ENCODE measurements at regions not wholly inside any gene's neighbourhood (a gene's known extent, or its start where the extent isn't known, plus 50 kb on each side); places are given as distances from the start of the nearest gene placed in this dataset.

DNA sequence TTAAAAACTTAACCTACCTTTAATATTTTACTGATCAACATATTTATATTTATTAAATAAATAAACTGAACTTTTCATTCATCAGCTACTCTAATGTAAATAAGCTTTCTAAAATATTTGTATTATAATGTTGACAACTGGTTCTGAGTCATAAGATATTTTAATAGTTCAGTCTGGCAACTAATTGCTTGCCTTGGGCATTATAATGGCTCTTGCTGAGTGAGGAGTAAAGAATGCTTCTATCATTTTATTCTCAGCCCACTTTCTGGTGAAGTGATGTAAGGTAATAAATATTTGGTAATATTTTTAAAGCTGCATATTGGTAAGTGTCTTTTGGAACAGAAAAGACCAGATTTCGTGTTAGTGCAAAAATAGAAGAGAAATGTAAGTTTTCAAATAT, 81.5 kb downstream of the DIPK2A start:
- no peaks in the 10 kb centered on the region for H3K9me3 Mint-ChIP-seq
- no peak overlapping the region for H3K4me3 Mint-ChIP-seq
- no peaks in the 10 kb centered on the region for H3K36me3 Mint-ChIP-seq (ENCODE audit: insufficient read depth)
- ATAC-seq (no peak), DNase-seq (no peak)
- no peaks in the 10 kb centered on the region for H3K27me3 Mint-ChIP-seq (ENCODE audit: low read depth)
- no peaks in the 10 kb centered on the region for H3K4me1 Mint-ChIP-seq (ENCODE audit: low read depth)

DNA sequence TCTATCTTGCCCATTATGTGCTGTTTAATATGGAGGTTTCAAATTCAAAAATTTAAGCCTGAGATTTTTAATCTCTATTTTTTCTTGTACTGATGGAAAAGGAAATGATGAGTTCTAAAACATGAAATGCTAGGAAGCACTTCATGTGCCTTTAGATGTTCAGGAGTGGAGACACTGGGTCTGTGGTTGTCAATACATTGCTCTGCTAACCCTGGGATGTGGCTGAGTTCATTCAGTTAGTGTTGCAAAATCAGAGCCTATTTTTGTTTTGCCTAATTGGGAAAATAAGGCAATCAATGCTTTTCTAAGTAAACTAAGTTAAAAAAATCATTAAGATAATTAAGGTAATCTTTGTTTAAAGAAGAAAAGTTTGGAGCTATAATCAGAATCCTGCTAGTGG, 83.1 kb downstream of the DIPK2A start:
- Mint-ChIP-seq H3K9me3 (no peaks in the 10 kb centered on the region), H3K4me3 (no peak overlapping the region), H3K27me3 (ENCODE audit: low read depth) (no peaks in the 10 kb centered on the region), H3K36me3 (ENCODE audit: insufficient read depth) (no peaks in the 10 kb centered on the region), H3K4me1 (ENCODE audit: low read depth) (no peaks in the 10 kb centered on the region)
- DNase-seq (no peak), ATAC-seq (no peak)

DNA sequence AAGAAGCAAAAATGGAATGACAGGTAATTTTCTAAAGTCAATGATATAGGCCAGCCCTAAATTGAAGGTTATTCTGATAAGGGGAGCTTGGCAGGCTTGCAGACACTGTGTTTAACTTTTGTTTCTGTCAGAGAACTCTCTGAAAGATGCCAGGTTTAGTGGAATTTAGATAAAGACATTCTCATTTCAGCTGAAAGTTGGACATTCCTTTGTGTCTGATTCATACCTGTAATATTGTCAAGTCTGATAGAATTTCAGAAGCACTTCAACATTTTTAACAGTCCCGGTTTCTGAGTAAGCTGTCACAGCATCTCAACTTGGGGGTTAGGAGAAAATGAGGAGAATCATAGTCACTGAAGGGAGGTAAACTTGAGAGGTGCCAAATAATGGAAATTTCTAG, 84.0 kb downstream of the DIPK2A start:
- no peak for ATAC-seq
- Mint-ChIP-seq H3K9me3 (no peaks in the 10 kb centered on the region), H3K4me3 (no peak overlapping the region), H3K4me1 (ENCODE audit: low read depth) (no peaks in the 10 kb centered on the region), H3K27me3 (ENCODE audit: low read depth) (no peaks in the 10 kb centered on the region), H3K36me3 (ENCODE audit: insufficient read depth) (no peaks in the 10 kb centered on the region)
- no peak for DNase-seq

DNA sequence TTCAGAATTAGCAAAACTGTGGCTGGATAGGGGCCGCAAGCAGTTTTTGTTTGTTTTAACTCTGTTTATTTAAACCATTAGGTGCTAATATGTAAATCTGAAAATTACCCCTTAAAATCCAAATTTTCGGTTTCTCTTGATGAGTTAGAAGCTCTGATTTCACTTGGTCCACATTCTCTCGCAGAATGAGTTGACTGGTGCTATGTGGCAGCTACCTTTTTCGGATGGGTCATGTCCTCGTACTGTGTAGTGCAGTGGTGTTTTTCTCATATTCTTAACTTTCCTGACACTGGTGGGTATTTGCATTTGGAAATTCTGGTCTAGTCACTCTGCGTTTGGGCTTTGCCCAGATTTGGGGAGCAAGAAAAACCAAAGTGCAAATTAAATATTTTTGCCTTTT, 87.1 kb downstream of the DIPK2A start:
- Mint-ChIP-seq H3K27me3 (ENCODE audit: low read depth) (no peaks in the 10 kb centered on the region), H3K4me3 (no peak overlapping the region), H3K4me1 (ENCODE audit: low read depth) (no peaks in the 10 kb centered on the region), H3K36me3 (ENCODE audit: insufficient read depth) (no peaks in the 10 kb centered on the region), H3K9me3 (no peaks in the 10 kb centered on the region)
- DNase-seq = no peak
- ATAC-seq = no peak

DNA sequence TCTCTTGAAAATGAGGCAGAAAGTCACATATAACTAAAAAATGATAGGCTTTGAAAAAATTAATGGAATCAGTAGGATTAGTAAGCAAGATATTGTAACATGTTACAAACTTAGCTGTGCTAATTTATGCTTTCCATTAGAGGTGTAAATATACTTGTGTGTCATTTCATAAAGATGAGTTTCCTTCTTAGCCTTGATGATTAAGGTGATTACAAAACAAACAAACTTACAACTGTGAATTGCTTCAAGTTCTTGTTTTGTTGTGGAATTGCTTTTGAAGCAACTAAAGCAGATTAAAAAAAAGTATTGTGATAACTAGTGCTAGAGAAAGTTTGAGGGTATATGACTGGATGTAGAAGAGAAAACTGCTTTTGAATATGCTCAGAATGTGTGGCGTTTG, 87.9 kb downstream of the DIPK2A start:
- H3K4me3 Mint-ChIP-seq = no peak overlapping the region
- H3K4me1 Mint-ChIP-seq (ENCODE audit: low read depth) = no peaks in the 10 kb centered on the region
- no peak for ATAC-seq
- DNase-seq = no peak
- no peaks in the 10 kb centered on the region for H3K27me3 Mint-ChIP-seq (ENCODE audit: low read depth)
- H3K9me3 Mint-ChIP-seq = no peaks in the 10 kb centered on the region
- no peaks in the 10 kb centered on the region for H3K36me3 Mint-ChIP-seq (ENCODE audit: insufficient read depth)

DNA sequence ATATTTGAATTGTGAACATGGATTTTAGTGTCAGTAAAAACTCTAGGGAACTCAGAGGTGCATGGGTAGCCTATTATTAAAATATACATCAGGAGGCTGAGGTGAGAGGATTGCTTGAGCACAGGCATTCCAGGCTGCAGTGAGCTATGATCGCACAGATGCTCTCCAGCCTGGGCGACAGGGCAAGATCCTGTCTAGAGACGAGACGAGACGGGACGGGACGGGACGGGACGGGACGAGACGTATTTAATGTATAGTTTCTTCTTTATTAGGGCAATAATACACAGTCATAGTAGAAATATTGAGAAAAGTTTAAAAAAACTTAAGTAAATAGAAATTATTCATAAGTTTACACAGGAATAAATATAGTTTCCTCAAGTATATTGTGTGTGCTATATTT, 89.3 kb downstream of the DIPK2A start:
- no peaks in the 10 kb centered on the region for H3K4me1 Mint-ChIP-seq (ENCODE audit: low read depth)
- no peaks in the 10 kb centered on the region for H3K27me3 Mint-ChIP-seq (ENCODE audit: low read depth)
- no peak overlapping the region for H3K4me3 Mint-ChIP-seq
- DNase-seq = no peak
- no peak for ATAC-seq
- no peaks in the 10 kb centered on the region for H3K9me3 Mint-ChIP-seq
- H3K36me3 Mint-ChIP-seq (ENCODE audit: insufficient read depth) = no peaks in the 10 kb centered on the region

DNA sequence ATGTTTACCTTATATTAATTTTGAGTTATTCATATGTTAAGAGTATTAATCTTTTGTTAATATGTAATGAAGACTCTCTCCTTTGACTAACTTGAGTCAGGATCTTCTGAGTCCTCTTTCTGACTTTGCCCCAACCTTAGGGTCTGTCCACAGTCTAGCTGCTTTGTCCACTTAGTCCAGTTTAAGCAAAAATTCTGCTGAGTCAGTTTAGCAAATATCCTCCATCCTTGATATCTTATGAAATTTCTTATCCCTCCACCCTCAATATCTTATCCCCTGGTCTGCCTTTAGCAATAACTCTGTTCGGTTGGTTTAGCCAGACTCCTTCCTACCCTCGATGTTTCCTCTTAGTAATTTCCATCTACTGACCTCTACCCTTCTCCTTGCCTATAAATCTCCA, 91.7 kb downstream of the DIPK2A start:
- DNase-seq (no peak), ATAC-seq (no peak)
- H3K27me3 Mint-ChIP-seq (ENCODE audit: low read depth) = no peaks in the 10 kb centered on the region
- H3K4me1 Mint-ChIP-seq (ENCODE audit: low read depth) = no peaks in the 10 kb centered on the region
- H3K36me3 Mint-ChIP-seq (ENCODE audit: insufficient read depth) = no peaks in the 10 kb centered on the region
- no peaks in the 10 kb centered on the region for H3K9me3 Mint-ChIP-seq
- no peak overlapping the region for H3K4me3 Mint-ChIP-seq

DNA sequence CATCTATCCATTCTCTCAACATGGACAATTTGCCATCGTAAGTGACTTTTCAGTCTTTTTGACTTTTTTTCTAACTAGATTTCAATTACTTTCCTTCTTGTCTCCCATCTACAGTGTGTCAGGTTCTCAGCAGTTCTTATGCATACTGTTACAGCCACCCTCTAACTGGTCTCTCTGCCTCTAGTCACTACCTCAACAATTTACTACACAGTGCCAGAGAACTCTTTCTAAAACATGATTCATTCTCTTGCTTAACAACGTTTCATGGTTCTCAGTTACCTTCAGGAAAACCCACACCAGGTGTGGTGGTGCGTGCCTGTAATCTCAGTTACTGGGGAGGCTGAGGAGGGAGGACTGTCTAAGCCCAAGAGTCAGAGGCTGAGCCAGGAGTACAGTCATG, 95.4 kb downstream of the DIPK2A start:
- H3K36me3 Mint-ChIP-seq (ENCODE audit: insufficient read depth) = peaks cover 1% of the 10 kb centered on the region
- no peaks in the 10 kb centered on the region for H3K4me1 Mint-ChIP-seq (ENCODE audit: low read depth)
- H3K4me3 Mint-ChIP-seq = no peak overlapping the region
- peaks cover 16% of the 10 kb centered on the region for H3K9me3 Mint-ChIP-seq
- ATAC-seq (no peak), DNase-seq (no peak)
- no peaks in the 10 kb centered on the region for H3K27me3 Mint-ChIP-seq (ENCODE audit: low read depth)

DNA sequence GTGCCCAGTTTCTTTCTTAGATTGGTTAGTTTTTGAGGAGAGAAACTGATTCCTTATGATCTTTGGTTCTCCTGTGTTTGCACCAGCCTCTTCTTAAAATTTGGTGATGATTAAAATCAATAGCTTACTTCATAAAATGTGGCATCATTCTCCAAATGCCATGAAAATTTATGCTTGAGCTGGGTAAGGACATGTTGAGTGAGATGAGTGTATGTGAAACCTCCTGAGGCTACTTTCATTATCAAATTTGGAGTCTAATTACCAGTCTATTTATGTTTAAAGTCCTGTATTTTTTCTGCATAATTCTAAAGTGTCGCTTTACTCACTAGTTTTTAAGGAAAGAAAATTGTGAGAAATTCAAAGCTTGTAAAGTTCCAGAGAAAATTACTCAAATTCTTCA, 102.1 kb downstream of the DIPK2A start:
- H3K27me3 Mint-ChIP-seq (ENCODE audit: low read depth) = peaks cover 2% of the 10 kb centered on the region
- DNase-seq (no peak), ATAC-seq (no peak)
- H3K4me3 Mint-ChIP-seq = no peak overlapping the region
- no peaks in the 10 kb centered on the region for H3K4me1 Mint-ChIP-seq (ENCODE audit: low read depth)
- H3K36me3 Mint-ChIP-seq (ENCODE audit: insufficient read depth) = peaks cover 1% of the 10 kb centered on the region
- peaks cover 28% of the 10 kb centered on the region for H3K9me3 Mint-ChIP-seq

DNA sequence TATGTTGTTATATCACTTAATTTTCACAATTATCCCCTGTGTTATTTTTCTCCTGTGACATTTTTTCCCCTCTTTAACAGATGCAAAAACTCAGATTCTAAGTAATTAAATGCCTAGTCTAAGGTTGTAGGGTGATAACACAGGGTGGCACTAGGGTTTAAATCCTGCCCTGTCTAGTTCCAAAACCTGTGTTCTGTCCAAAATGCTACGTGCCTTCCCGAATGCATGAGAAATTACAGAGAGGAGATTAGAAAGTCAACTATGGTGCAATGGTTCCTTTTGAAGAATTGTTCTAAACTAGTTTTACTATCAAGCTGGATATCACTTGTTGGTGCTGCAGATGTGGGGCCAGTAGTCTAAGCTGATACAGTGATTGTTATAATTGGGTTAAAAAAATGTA, 108.0 kb downstream of the DIPK2A start:
- DNase-seq (no peak), ATAC-seq (no peak)
- H3K36me3 Mint-ChIP-seq (ENCODE audit: insufficient read depth) = no peaks in the 10 kb centered on the region
- H3K4me3 Mint-ChIP-seq = no peak overlapping the region
- no peaks in the 10 kb centered on the region for H3K4me1 Mint-ChIP-seq (ENCODE audit: low read depth)
- peaks cover 2% of the 10 kb centered on the region for H3K27me3 Mint-ChIP-seq (ENCODE audit: low read depth)
- no peaks in the 10 kb centered on the region for H3K9me3 Mint-ChIP-seq

DNA sequence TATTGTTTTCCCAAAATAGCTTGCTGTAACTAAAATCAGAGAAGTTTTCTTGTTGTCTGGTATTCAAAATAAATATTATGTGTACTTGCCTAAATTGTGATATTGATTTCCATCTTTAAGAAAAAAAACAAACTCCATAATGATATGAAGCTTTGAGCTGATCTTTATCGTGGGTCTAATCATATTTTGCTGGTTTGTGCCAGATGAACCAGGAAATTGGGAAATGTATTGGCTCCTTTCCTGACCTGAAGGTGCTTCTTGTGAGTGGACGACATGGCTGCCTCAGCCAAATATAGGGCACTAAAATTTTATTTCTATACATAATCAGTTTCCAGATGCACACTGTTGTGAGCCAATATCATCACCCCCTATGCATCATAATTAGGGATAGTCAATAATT, 113.3 kb downstream of the DIPK2A start:
- DNase-seq = no peak
- Mint-ChIP-seq H3K27me3 (ENCODE audit: low read depth) (peaks cover 4% of the 10 kb centered on the region), H3K4me1 (ENCODE audit: low read depth) (no peaks in the 10 kb centered on the region), H3K36me3 (ENCODE audit: insufficient read depth) (no peaks in the 10 kb centered on the region), H3K9me3 (no peaks in the 10 kb centered on the region), H3K4me3 (no peak overlapping the region)
- ATAC-seq = no peak

DNA sequence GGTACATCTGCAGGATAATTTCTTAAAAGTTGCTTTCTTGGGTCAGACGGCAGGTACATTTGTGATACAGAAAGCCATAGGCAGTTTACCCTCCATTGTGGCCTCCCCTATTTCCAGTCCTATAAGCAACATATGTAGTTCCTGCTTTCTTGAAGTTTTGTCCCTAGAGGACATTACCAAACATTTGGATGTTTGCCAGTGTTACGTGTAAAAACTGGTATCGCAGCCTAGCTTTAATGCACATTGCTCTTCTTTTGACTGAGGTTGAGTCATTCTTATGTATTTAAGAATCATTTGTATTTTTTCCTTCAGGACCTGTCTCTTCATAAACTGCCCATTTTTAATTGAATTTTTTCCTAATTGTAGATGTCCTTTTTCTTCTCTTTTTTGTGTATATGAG, 114.3 kb downstream of the DIPK2A start:
- peaks cover 4% of the 10 kb centered on the region for H3K27me3 Mint-ChIP-seq (ENCODE audit: low read depth)
- H3K9me3 Mint-ChIP-seq = no peaks in the 10 kb centered on the region
- no peak for DNase-seq
- H3K36me3 Mint-ChIP-seq (ENCODE audit: insufficient read depth) = no peaks in the 10 kb centered on the region
- no peak for ATAC-seq
- no peaks in the 10 kb centered on the region for H3K4me1 Mint-ChIP-seq (ENCODE audit: low read depth)
- H3K4me3 Mint-ChIP-seq = no peak overlapping the region

DNA sequence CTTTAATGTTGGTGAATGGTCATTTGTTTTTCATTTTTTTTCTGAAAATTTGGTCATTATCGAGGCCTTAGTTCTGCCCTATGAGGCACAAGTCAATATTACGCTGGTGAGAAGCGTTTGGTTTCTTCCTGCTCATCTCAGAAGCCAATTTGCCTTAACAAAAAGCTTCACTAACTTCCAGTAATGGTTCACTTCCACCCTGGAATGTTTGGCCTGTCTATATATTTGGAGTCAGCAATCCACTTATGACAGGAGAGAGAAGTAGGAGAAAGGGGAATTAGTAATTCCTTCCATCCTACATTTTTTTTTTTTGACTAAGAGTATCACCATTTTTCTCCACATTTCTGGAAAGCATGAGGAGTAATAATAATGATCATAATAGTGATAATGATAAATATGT, 124.4 kb downstream of the DIPK2A start:
- ATAC-seq (no peak), DNase-seq (no peak)
- H3K4me1 Mint-ChIP-seq (ENCODE audit: low read depth) = no peaks in the 10 kb centered on the region
- H3K36me3 Mint-ChIP-seq (ENCODE audit: insufficient read depth) = no peaks in the 10 kb centered on the region
- H3K9me3 Mint-ChIP-seq = no peaks in the 10 kb centered on the region
- H3K27me3 Mint-ChIP-seq (ENCODE audit: low read depth) = no peaks in the 10 kb centered on the region
- no peak overlapping the region for H3K4me3 Mint-ChIP-seq

DNA sequence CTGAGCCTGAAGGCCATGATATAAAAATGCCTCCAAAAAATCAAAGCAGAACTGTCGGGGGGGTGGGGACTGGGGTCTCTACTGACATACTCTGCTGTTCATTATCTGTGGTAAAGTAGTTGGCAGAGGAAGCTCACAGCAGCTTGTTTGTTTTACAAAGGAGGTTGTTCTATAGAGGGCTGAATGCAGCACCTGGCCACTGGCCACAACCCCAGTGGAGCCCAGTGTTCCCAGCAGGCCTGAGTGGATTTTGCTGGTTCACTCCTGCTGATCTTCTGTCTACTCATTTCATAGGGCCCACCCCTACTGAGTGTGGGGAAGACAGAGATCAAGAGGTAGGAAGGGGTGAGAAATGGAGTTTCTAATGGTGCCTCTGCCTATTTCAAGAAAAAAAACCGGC, 125.5 kb downstream of the DIPK2A start:
- Mint-ChIP-seq H3K27me3 (ENCODE audit: low read depth) (no peaks in the 10 kb centered on the region), H3K36me3 (ENCODE audit: insufficient read depth) (no peaks in the 10 kb centered on the region), H3K4me1 (ENCODE audit: low read depth) (no peaks in the 10 kb centered on the region), H3K9me3 (no peaks in the 10 kb centered on the region), H3K4me3 (no peak overlapping the region)
- ATAC-seq (no peak), DNase-seq (no peak)

DNA sequence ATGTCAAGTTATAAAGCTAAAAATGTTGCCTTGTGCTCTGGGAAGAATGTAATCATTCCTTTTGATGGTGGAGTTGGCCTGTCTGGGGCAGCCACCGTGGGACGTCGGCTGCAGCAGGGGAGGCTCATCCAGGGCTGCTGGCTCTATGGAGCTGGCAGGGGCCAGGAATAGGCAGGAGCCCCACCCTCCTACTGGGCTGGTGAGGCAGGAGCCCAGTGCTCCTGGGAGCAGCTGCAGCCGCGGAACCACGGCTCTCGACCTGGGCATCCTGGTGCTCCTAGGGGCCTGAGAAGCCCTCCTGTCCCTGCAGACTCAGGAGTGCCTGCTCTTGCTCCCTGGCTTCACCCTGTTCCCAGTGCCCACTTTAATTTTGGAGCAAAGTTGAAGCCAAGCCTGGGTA, 127.1 kb downstream of the DIPK2A start:
- H3K27me3 Mint-ChIP-seq (ENCODE audit: low read depth) = no peaks in the 10 kb centered on the region
- ATAC-seq = no peak
- no peaks in the 10 kb centered on the region for H3K4me1 Mint-ChIP-seq (ENCODE audit: low read depth)
- no peak for DNase-seq
- H3K4me3 Mint-ChIP-seq = no peak overlapping the region
- H3K36me3 Mint-ChIP-seq (ENCODE audit: insufficient read depth) = no peaks in the 10 kb centered on the region
- H3K9me3 Mint-ChIP-seq = no peaks in the 10 kb centered on the region

DNA sequence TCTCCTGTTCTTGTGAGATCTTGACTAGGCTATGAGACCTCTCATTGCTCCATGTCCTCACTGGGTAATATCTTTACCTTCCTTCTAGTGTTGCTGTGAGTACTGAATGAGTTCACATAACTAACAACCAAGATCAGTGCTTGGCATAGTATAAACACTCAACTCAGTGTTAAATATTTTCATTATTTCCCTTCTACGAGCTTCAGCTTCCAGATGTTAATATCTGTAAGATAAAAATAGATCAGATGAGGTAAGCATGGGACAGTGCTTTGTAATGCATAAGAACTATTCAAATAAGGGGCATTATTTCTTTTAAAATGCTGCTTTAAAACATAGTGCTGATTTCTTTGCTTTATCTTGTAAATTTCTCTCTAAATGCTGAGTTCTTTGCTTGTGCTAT, 130.8 kb downstream of the DIPK2A start:
- Mint-ChIP-seq H3K27me3 (ENCODE audit: low read depth) (peaks cover 4% of the 10 kb centered on the region), H3K4me3 (no peak overlapping the region), H3K9me3 (no peaks in the 10 kb centered on the region), H3K4me1 (ENCODE audit: low read depth) (no peaks in the 10 kb centered on the region), H3K36me3 (ENCODE audit: insufficient read depth) (no peaks in the 10 kb centered on the region)
- DNase-seq = no peak
- ATAC-seq = no peak

All from activated T-cell treated with anti-CD3 and anti-CD28 coated beads, Interleukin-2, amount 50 U/mL, for 4 hours (primary cell).